Lung (tissue), 11 donors: ENCODE measurements at regions not wholly inside any gene's neighbourhood (a gene's known extent, or its start where the extent isn't known, plus 50 kb on each side); places are given as distances from the start of the nearest gene placed in this dataset.

ENCODE experiments used
- ATAC-seq: fragments of 200-7000 bp; cut with Tn5 transposase; one replicate; pipeline ENCODE4 v1.9.1; 2020; ENCODE audit warnings: moderate number of reproducible peaks; ENCODE audit not compliant: insufficient read depth, low FRiP score
- DNase-seq, 3 donors: peaks; one replicate each; pipeline ENCODE4 v3.0.0-alpha.2; 2013 to 2017
- H3K27ac ChIP-seq, 2 donors: one replicate each; pipeline ENCODE4 v1.5.1; 2013; ENCODE audit warnings: mild to moderate bottlenecking in 2 of 2, moderate library complexity in 2 of 2, control low read depth in 1 of 2, inconsistent platforms in 1 of 2, low read depth in 1 of 2, low read length in 1 of 2
- H3K27me3 ChIP-seq, 3 donors: one replicate each; pipeline ENCODE4 v1.5.1; 2013; ENCODE audit warnings: low read length in 2 of 3; ENCODE audit not compliant: control insufficient read depth in 3 of 3, insufficient read depth in 3 of 3
- H3K36me3 ChIP-seq, 4 donors: one replicate each; pipeline ENCODE4 v1.5.1; 2013; ENCODE audit warnings: low read length in 4 of 4, mild to moderate bottlenecking in 1 of 4, moderate library complexity in 1 of 4; ENCODE audit not compliant: control insufficient read depth in 4 of 4, insufficient read depth in 4 of 4
- H3K4me1 ChIP-seq, 5 donors: one replicate each; pipeline ENCODE4 v1.5.1; 2013; ENCODE audit warnings: low read length in 5 of 5, mild to moderate bottlenecking in 2 of 5, moderate library complexity in 1 of 5; ENCODE audit not compliant: control insufficient read depth in 5 of 5, insufficient read depth in 5 of 5
- H3K4me3 ChIP-seq: one replicate; pipeline ENCODE4 v1.5.1; 2013; ENCODE audit warnings: mild to moderate bottlenecking, control low read depth, moderate library complexity
- H3K9ac ChIP-seq, 2 donors: one replicate each; pipeline ENCODE4 v1.5.1; 2013; ENCODE audit warnings: low read length in 2 of 2, control low read depth in 1 of 2; ENCODE audit not compliant: insufficient read depth in 1 of 2
- H3K9me3 ChIP-seq, 4 donors: one replicate each; pipeline ENCODE4 v1.5.1; 2013; ENCODE audit warnings: low read length in 3 of 4, mild to moderate bottlenecking in 1 of 4, moderate library complexity in 1 of 4; ENCODE audit not compliant: control insufficient read depth in 4 of 4, insufficient read depth in 3 of 4
- WGBS, 2 donors: extraction: QIAGEN DNeasy Blood & Tissue Kit; methylation state at CpG; one replicate each; pipeline ENCODE4 v1.1.7; 2013; 5-methylcytosine and 5-hydroxymethylcytosine counted together
- TF ChIP-seq, protein P1 (sequence below): IDR thresholded peaks from 2 replicates; pipeline ENCODE4 v1.5.1; 2012; ENCODE audit warnings: mild to moderate bottlenecking; ENCODE audit errors: control extremely low read depth, extremely low read depth
- donor health status: control.
- donor health status: control.
- donor health status: Bipolar disorder and iron deficiency.
- donor health status: healthy.
- donor health status: DM: yes; HTN: yes; CAD: no.

DNA sequence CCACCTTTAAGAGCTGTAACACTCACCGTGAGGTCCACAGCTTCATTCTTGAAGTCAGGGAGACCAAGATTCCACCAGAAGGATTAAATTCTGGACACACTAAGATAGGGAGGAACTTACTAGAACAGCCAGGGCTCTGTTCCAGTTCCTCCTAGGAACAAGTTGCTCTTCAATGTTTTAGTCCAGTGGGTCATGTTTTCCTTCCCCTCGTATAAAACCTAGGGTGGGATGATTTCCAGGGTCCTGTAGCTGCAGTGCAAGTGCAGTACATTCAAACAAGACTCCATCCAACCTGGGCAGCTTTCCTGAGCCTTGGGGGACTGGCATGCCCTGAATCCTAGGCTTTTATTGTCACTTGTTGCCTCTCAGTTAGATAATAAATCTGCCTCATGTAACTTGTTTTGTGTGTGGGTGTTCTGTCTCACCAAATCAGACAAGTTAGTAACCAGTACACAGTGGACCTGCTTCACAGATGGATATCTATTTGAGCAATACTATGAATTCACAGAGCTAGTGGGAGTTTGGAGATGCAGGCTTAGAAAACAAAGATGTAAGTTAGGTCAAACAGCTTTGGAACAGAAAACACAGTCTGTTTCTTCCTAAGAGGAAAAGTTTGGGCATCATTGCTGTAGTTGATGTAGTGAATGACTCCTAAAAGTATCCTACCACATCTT lies 405.6 kb downstream of the GABRG2 start:
- WGBS, 2 donors = 72 to 76% methylated on average over 2 of the region's 2 CpGs
- no peaks in the 10 kb centered on the region for H3K27me3 ChIP-seq
- ATAC-seq (no peak), DNase-seq (no peak)
- TF ChIP-seq, protein P1, sequence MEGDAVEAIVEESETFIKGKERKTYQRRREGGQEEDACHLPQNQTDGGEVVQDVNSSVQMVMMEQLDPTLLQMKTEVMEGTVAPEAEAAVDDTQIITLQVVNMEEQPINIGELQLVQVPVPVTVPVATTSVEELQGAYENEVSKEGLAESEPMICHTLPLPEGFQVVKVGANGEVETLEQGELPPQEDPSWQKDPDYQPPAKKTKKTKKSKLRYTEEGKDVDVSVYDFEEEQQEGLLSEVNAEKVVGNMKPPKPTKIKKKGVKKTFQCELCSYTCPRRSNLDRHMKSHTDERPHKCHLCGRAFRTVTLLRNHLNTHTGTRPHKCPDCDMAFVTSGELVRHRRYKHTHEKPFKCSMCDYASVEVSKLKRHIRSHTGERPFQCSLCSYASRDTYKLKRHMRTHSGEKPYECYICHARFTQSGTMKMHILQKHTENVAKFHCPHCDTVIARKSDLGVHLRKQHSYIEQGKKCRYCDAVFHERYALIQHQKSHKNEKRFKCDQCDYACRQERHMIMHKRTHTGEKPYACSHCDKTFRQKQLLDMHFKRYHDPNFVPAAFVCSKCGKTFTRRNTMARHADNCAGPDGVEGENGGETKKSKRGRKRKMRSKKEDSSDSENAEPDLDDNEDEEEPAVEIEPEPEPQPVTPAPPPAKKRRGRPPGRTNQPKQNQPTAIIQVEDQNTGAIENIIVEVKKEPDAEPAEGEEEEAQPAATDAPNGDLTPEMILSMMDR = no peak
- no peak overlapping the region for H3K4me3 ChIP-seq
- H3K9me3 ChIP-seq = peaks cover 0 to 2% (median 0%) of the 10 kb centered on the region in 4 donors
- no peak overlapping the region for H3K27ac ChIP-seq
- H3K9ac ChIP-seq = no peak overlapping the region
- H3K4me1 ChIP-seq = no peaks in the 10 kb centered on the region
- H3K36me3 ChIP-seq = no peaks in the 10 kb centered on the region

DNA sequence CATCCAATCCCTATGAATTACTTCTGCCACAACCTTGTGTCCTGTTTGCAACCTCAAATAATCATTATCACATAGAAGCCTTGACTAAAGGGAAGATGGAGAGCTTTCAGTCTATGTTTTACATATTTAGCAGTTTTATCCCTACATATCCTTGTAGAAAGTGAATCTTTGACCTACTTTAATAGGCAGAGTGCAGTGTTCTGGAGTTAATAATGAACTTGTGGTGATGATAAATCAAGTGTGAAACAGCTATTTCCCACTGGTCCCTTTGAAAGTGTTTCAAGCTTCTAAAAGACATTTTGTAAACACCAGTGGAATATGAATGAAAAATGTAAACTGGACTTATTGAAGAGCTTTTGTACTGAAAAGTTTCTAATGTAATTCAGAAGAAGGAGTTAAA lies 406.7 kb downstream of the GABRG2 start:
- Histone ChIP-seq H3K9me3 (peaks cover 0 to 2% (median 0%) of the 10 kb centered on the region in 4 donors), H3K4me3 (no peak overlapping the region), H3K27ac (no peak overlapping the region), H3K27me3 (no peaks in the 10 kb centered on the region), H3K9ac (no peak overlapping the region), H3K4me1 (no peaks in the 10 kb centered on the region), H3K36me3 (no peaks in the 10 kb centered on the region)
- no peak for ATAC-seq
- DNase-seq = peak in 1 of 3 donors; percentile 14
- TF ChIP-seq, protein P1 = no peak

DNA sequence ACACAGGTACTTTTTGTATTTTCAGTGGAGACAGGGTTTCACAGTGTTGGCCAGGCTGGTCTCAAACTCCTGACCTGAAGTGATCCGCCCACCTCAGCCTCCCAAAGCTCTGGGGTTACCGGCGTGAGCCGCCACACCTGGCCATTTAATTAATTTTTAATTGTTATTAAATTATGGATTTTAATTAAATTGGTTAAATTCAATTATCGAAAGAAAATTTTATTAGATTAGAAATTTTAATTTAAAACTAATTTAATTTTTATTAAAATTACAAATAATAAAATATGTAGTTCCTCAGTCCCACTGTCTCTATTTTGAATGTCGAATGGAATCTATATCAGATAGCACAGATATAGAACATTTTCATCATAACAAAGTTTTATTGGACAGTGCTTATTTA lies 416.5 kb downstream of the GABRG2 start:
- no peaks in the 10 kb centered on the region for H3K36me3 ChIP-seq
- no peaks in the 10 kb centered on the region for H3K9me3 ChIP-seq
- TF ChIP-seq, protein P1 = no peak
- no peak overlapping the region for H3K9ac ChIP-seq
- WGBS, 2 donors = 89 to 93% methylated on average over 6 of the region's 6 CpGs
- ATAC-seq = no peak
- no peak for DNase-seq
- no peak overlapping the region for H3K27ac ChIP-seq
- H3K4me1 ChIP-seq = no peaks in the 10 kb centered on the region
- no peak overlapping the region for H3K4me3 ChIP-seq
- no peaks in the 10 kb centered on the region for H3K27me3 ChIP-seq

DNA sequence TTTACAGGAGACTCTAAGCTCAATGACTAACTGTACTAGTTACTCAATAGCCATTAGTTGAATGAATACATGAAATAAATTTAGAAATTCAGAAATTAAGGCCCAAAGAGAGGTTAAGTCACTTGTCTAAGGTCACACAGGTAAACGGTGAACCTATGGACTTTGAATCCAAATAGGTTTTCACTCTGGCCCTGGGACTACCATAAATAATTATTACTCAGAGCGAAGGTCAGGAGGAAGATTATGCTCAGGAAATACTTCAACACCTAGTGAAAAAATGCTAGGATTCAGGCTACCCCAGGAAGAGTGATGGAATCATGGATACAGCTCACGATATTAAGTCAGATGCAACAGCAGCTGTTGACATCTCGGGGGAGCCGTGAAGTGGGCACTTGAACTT lies 417.4 kb downstream of the GABRG2 start:
- TF ChIP-seq, protein P1 = no peak
- no peak overlapping the region for H3K4me3 ChIP-seq
- no peaks in the 10 kb centered on the region for H3K27me3 ChIP-seq
- ATAC-seq (no peak), DNase-seq (no peak)
- 76 to 86% methylated on average over 5 of the region's 5 CpGs for WGBS, 2 donors
- H3K27ac ChIP-seq = no peak overlapping the region
- no peaks in the 10 kb centered on the region for H3K4me1 ChIP-seq
- no peaks in the 10 kb centered on the region for H3K36me3 ChIP-seq
- H3K9me3 ChIP-seq = no peaks in the 10 kb centered on the region
- no peak overlapping the region for H3K9ac ChIP-seq
